ENCODE measurements at regions not wholly inside any gene's neighbourhood (a gene's known extent, or its start where the extent isn't known, plus 50 kb on each side); places are given as distances from the start of the nearest gene placed in this dataset.
A peak's percentile ranks its signal among the peaks of the same experiment; 100 is the strongest.

- TF ChIP-seq POLR2AphosphoS5 (IDR thresholded peaks at IDR 0.05; ENCODE audit: low read depth, low read length) = no peak
- TF ChIP-seq SIN3A (IDR thresholded peaks at IDR 0.05; ENCODE audit: borderline replicate concordance, insufficient read depth, low read length) = no peak
- no peak for TF ChIP-seq TAF1 (IDR thresholded peaks at IDR 0.05; ENCODE audit: borderline replicate concordance, insufficient read depth, low read length)
- no peak for TF ChIP-seq FOXP2 (optimal IDR thresholded peaks at IDR 0.05; ENCODE audit: borderline replicate concordance, extremely low read depth, extremely low read length, insufficient read depth)
- TF ChIP-seq REST (IDR thresholded peaks at IDR 0.05; ENCODE audit: insufficient read depth in 1 of 2, low read depth in 2 of 2, low read length in 2 of 2) = no peak
Measured at GRCh38 chr18:46282646-46283045, 178.5 kb downstream of the HAUS1 start.

GRCh38 chr18:46283268-46283667 is 179.1 kb downstream of the HAUS1 start:
- TF ChIP-seq REST (IDR thresholded peaks at IDR 0.05; ENCODE audit: insufficient read depth in 1 of 2, low read depth in 2 of 2, low read length in 2 of 2) (no peak), POLR2AphosphoS5 (IDR thresholded peaks at IDR 0.05; ENCODE audit: low read depth, low read length) (no peak), FOXP2 (optimal IDR thresholded peaks at IDR 0.05; ENCODE audit: borderline replicate concordance, extremely low read depth, extremely low read length, insufficient read depth) (no peak), SIN3A (IDR thresholded peaks at IDR 0.05; ENCODE audit: borderline replicate concordance, insufficient read depth, low read length) (no peak), TAF1 (IDR thresholded peaks at IDR 0.05; ENCODE audit: borderline replicate concordance, insufficient read depth, low read length) (no peak)

GRCh38 chr18:46283895-46284295 is 179.7 kb downstream of the HAUS1 start:
- TF ChIP-seq REST (IDR thresholded peaks at IDR 0.05; ENCODE audit: insufficient read depth in 1 of 2, low read depth in 2 of 2, low read length in 2 of 2) (peak; percentile 55 to 83; a peak in 2 of 4 replicates), TAF1 (IDR thresholded peaks at IDR 0.05; ENCODE audit: borderline replicate concordance, insufficient read depth, low read length) (no peak)

GRCh38 chr18:46289463-46289862 is 185.3 kb downstream of the HAUS1 start:
- TF ChIP-seq SIN3A (IDR thresholded peaks at IDR 0.05; ENCODE audit: borderline replicate concordance, insufficient read depth, low read length) = no peak
- TF ChIP-seq POLR2AphosphoS5 (IDR thresholded peaks at IDR 0.05; ENCODE audit: low read depth, low read length) = no peak
- TF ChIP-seq FOXP2 (optimal IDR thresholded peaks at IDR 0.05; ENCODE audit: borderline replicate concordance, extremely low read depth, extremely low read length, insufficient read depth) = no peak
- TF ChIP-seq TAF1 (IDR thresholded peaks at IDR 0.05; ENCODE audit: borderline replicate concordance, insufficient read depth, low read length) = no peak
- TF ChIP-seq REST (IDR thresholded peaks at IDR 0.05; ENCODE audit: insufficient read depth in 1 of 2, low read depth in 2 of 2, low read length in 2 of 2) = no peak

GRCh38 chr18:46289931-46290330 is 185.7 kb downstream of the HAUS1 start:
- TF ChIP-seq SIN3A (IDR thresholded peaks at IDR 0.05; ENCODE audit: borderline replicate concordance, insufficient read depth, low read length) = no peak
- TF ChIP-seq FOXP2 (optimal IDR thresholded peaks at IDR 0.05; ENCODE audit: borderline replicate concordance, extremely low read depth, extremely low read length, insufficient read depth) = no peak
- no peak for TF ChIP-seq POLR2AphosphoS5 (IDR thresholded peaks at IDR 0.05; ENCODE audit: low read depth, low read length)
- TF ChIP-seq TAF1 (IDR thresholded peaks at IDR 0.05; ENCODE audit: borderline replicate concordance, insufficient read depth, low read length) = no peak
- TF ChIP-seq REST (IDR thresholded peaks at IDR 0.05; ENCODE audit: insufficient read depth in 1 of 2, low read depth in 2 of 2, low read length in 2 of 2) = no peak

Data from PFSK-1 (cell line).